BJ (cell line): ENCODE measurements at regions not wholly inside any gene's neighbourhood (a gene's known extent, or its start where the extent isn't known, plus 50 kb on each side); places are given as distances from the start of the nearest gene placed in this dataset.

ENCODE experiments used
- CTCF ChIA-PET: fragments of 350-600 bp; formaldehyde crosslinking; extraction: SDS; loops from one replicate; lab custom pipeline; 2021; ENCODE audit warnings: antibody characterized with exemption, inconsistent platforms; lab: Yijun Ruan, JAX
- POLR2A ChIA-PET: fragments of 300-600 bp; sonication (Branson Sonifier 250); formaldehyde crosslinking; extraction: SDS; loops from one replicate; lab custom pipeline; 2021; ENCODE audit warnings: antibody characterized with exemption; lab: Charles Lee
- DNase-seq: peaks from one replicate; pipeline ENCODE4 v3.0.0-alpha.2; 2011; ENCODE audit warnings: low read depth
- H3K27me3 ChIP-seq: 2 replicates; pipeline ENCODE4 v1.6.0; 2011; ENCODE audit warnings: low read length; ENCODE audit not compliant: control insufficient read depth, insufficient read depth
- H3K36me3 ChIP-seq: 2 replicates; pipeline ENCODE4 v1.5.1; 2011; ENCODE audit warnings: low read length; ENCODE audit not compliant: control insufficient read depth, insufficient read depth
- H3K4me3 ChIP-seq: 2 replicates; pipeline ENCODE4 v1.5.1; 2011; ENCODE audit warnings: low read depth, mild to moderate bottlenecking, control low read depth, low read length
- CTCF ChIP-seq: IDR thresholded peaks from 2 replicates; pipeline ENCODE4 v1.5.1; 2011; ENCODE audit warnings: low read depth, mild to moderate bottlenecking, control low read depth, inconsistent platforms, low read length, moderate library complexity; ENCODE audit not compliant: insufficient read depth

GRCh38 chr1:191993549-191993948, 164.7 kb upstream of the RGS18 start:
- no peak overlapping the region for H3K4me3 ChIP-seq
- CTCF ChIA-PET, result interaction anchor here (0.6 to 2.7 kb wide), 8 partner anchors 13 to 326 kb away, joined by 3 to 22 read pairs (median 3); no protein-coding TSS in a partner anchor
- no peak for DNase-seq
- peak; percentile 40 for TF ChIP-seq CTCF
- POLR2A ChIA-PET, result no interaction called here
- no peaks in the 10 kb centered on the region for H3K36me3 ChIP-seq
- H3K27me3 ChIP-seq, result no peaks in the 10 kb centered on the region

DNA sequence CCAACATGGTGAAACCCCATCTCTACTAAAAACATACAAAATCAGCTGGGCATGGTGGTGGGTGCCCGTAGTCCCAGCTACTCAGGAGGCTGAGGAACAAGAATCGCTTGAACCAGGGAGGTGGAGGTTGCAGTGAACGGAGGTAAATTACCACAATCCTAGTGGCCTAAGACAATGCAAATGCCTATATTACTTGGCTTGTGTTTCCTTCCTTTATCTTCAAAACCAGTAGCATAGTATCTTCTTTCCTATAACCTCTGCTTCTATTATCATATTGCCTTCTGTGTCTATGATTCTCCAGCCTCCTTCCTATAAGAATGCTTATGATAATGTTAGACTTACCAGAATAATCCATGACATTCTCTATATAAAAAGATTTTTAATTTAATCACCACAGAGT, 156.2 kb upstream of the RGS18 start:
- no peaks in the 10 kb centered on the region for H3K27me3 ChIP-seq
- POLR2A ChIA-PET, result no interaction called here
- H3K36me3 ChIP-seq, result no peaks in the 10 kb centered on the region
- TF ChIP-seq CTCF, result no peak
- no peak overlapping the region for H3K4me3 ChIP-seq
- CTCF ChIA-PET, result no interaction called here
- no peak for DNase-seq

DNA sequence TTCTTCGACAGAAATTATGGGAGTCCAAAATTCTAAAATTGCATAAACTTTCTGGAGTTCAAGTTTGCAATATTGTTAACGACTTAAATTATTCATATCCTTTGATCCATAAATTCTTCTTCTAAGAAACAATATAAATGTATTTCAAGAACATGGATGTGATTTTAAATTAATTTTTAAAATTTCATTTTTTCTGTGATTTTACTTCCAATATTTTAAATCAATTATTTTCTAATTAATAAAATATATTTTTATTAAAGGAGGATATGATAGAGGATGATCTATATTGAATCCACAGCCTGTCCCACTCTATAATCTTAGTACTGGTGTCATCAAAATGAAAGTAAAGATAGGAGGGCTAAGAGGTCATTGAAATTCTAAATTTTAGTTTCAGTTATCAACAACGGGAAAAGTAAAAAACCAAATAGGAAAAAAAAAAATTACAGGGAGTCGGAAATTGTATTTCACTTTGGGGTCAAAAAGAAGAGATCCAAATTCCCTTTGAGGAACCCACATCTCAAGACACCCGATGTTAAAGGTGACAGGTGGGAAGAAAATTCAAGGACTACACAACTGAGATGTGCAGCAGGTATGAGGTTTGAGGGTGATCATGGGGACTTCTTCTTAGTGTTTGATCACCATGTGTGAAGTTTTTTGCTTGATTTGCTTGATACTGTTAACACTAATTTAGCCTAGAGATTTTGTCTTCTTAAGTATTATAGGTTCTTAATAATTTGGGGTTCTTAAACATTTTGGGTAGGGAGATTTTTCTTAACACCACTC, 154.8 kb upstream of the RGS18 start:
- Histone ChIP-seq H3K36me3 (no peaks in the 10 kb centered on the region), H3K27me3 (no peaks in the 10 kb centered on the region), H3K4me3 (no peak overlapping the region)
- POLR2A ChIA-PET, result no interaction called here
- CTCF ChIA-PET, result no interaction called here
- DNase-seq, result no peak
- TF ChIP-seq CTCF, result no peak

DNA sequence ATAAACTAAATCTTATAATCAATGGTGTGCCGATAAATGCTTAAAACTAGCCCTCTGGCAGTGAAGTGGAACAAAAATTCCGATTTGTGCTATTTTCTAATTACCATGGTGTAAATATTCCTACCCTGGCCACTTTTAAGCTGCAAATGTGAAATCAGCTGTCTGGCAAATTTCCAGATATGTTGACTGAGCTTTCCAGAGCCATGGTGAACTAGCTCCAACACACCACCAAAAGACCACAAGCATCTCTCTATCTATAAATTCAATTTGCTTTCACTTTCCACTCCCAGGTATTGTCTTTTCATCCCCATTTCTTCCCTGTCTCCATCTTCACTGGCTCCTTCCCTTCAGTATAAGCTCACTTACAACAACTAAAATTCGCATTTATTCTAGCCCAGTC, 152.3 kb upstream of the RGS18 start:
- H3K27me3 ChIP-seq, result no peaks in the 10 kb centered on the region
- H3K36me3 ChIP-seq, result no peaks in the 10 kb centered on the region
- TF ChIP-seq CTCF, result no peak
- ChIA-PET CTCF (interaction anchor here (1.1 kb wide), 1 partner anchor 12 kb away, joined by 3 read pairs; no protein-coding TSS in a partner anchor), POLR2A (no interaction called here)
- DNase-seq, result no peak
- no peak overlapping the region for H3K4me3 ChIP-seq

DNA sequence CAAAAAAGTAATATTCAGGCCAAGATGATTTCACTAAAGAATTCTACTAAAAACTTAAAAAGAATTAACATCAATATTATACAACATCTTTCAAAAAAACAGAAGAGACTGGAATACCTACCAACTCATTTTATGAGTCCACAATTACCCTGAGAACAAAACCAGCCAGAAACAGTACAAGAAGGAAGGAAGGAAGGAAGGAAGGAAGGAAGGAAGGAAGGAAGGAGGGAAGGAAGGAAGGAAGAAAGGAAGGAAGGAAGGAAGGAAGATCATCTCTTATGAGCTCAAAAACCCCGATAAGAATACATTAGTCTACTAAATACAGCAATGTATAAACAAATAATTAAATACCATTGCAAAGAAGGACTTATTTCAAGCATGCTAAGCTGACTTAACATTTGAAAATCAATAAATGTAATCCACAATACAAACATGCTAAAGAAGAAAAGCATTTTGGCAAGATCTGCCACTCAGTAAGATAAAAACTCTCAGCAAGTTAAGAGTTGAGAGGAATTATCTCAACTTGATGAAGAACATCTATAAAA, 149.9 kb upstream of the RGS18 start:
- ChIA-PET CTCF (interaction anchor here (0.8 kb wide), 1 partner anchor 15 kb away, joined by 3 read pairs; no protein-coding TSS in a partner anchor), POLR2A (no interaction called here)
- no peak for DNase-seq
- Histone ChIP-seq H3K4me3 (no peak overlapping the region), H3K36me3 (no peaks in the 10 kb centered on the region), H3K27me3 (no peaks in the 10 kb centered on the region)
- TF ChIP-seq CTCF, result no peak
